B cell (primary cell): ENCODE measurements at regions not wholly inside any gene's neighbourhood (a gene's known extent, or its start where the extent isn't known, plus 50 kb on each side); places are given as distances from the start of the nearest gene placed in this dataset.

Source experiments
- ATAC-seq: fragments of 200-7000 bp; cut with Tn5 transposase; one replicate; pipeline ENCODE4 v1.10.0; 2021; ENCODE audit warnings: low read depth, mild to moderate bottlenecking, moderate number of reproducible peaks, moderate library complexity
- CTCF ChIA-PET: fragments of 350-600 bp; sonication (Branson Sonifier 250); formaldehyde crosslinking; loops from one replicate; lab custom pipeline; 2021; ENCODE audit warnings: antibody characterized with exemption, inconsistent platforms; lab: Charles Lee
- POLR2A ChIA-PET: fragments of 350-600 bp; sonication (Branson Sonifier 250); formaldehyde crosslinking; loops from one replicate; lab custom pipeline; 2021; ENCODE audit warnings: antibody characterized with exemption; lab: Charles Lee
- DNase-seq: peaks from one replicate; pipeline ENCODE4 v3.0.0; 2013
- H2AFZ ChIP-seq: 2 replicates; pipeline ENCODE4 v1.6.1; 2012; ENCODE audit warnings: mild to moderate bottlenecking, low read depth, low read length; ENCODE audit not compliant: insufficient read depth, poor library complexity, severe bottlenecking
- H3K27ac ChIP-seq, 2 donors: 1 replicate in 1 of 2; 2 replicates in 1 of 2; pipeline ENCODE4 v1.5.1; 2012 to 2013; ENCODE audit warnings: low read length in 2 of 2, mild to moderate bottlenecking in 2 of 2, moderate library complexity in 1 of 2
- H3K27me3 ChIP-seq, 4 experiments: fragments of 200-600 bp in 1 of 4; sonication (generic) in 1 of 4; replicated peaks in 1 of 4; 1 replicate in 2 of 4; 2 replicates in 2 of 4; pipeline versions ENCODE4 v1.6.1 to v1.7.0; 2013 to 2016; ENCODE audit warnings: low read length in 3 of 4, mild to moderate bottlenecking in 2 of 4, mixed read lengths in 1 of 4, moderate library complexity in 1 of 4; ENCODE audit not compliant: insufficient read depth in 4 of 4, control insufficient read depth in 3 of 4; ENCODE audit errors: control extremely low read depth in 1 of 4
- H3K36me3 ChIP-seq, 2 experiments: replicated peaks in 1 of 2; 1 replicate in 1 of 2; 2 replicates in 1 of 2; pipeline versions ENCODE4 v1.6.1 to v1.7.1; 2013; ENCODE audit warnings: low read length in 1 of 2; ENCODE audit not compliant: insufficient read depth in 2 of 2, control insufficient read depth in 1 of 2; ENCODE audit errors: control extremely low read depth in 1 of 2, extremely low read depth in 1 of 2
- H3K4me1 ChIP-seq, 2 donors: fragments of 200-600 bp in 1 of 2; sonication (generic) in 1 of 2; 1 replicate in 1 of 2; 2 replicates in 1 of 2; pipeline versions ENCODE4 v1.5.1 to v1.6.1; 2013 to 2017; ENCODE audit warnings: low read length in 2 of 2; ENCODE audit not compliant: control insufficient read depth in 2 of 2, insufficient read depth in 2 of 2
- H3K4me2 ChIP-seq: replicated peaks from 2 replicates; pipeline ENCODE3; 2012; ENCODE audit warnings: mild to moderate bottlenecking, low read depth, low read length; ENCODE audit not compliant: poor library complexity, severe bottlenecking
- H3K4me3 ChIP-seq, 5 experiments: fragments of 200-600 bp in 1 of 5; sonication (generic) in 1 of 5; 1 replicate in 3 of 5; 2 replicates in 2 of 5; pipeline versions ENCODE4 v1.5.1 to v1.7.0; 2011 to 2016; ENCODE audit warnings: low read length in 4 of 5, mild to moderate bottlenecking in 4 of 5, low read depth in 2 of 5, control low read depth in 1 of 5, moderate library complexity in 1 of 5; ENCODE audit not compliant: insufficient read depth in 1 of 5; ENCODE audit errors: control extremely low read depth in 1 of 5, extremely low read depth in 1 of 5
- H3K79me2 ChIP-seq: fragments of 200-600 bp; sonication (generic); one replicate; pipeline ENCODE4 v1.6.0; 2016; ENCODE audit warnings: low read length; ENCODE audit not compliant: control insufficient read depth, insufficient read depth
- H3K9ac ChIP-seq: fragments of 200-600 bp; sonication (generic); 2 replicates; pipeline ENCODE4 v1.6.1; 2017; ENCODE audit warnings: mild to moderate bottlenecking, low read length, moderate library complexity
- H3K9me3 ChIP-seq, 3 donors: one replicate each; pipeline versions ENCODE4 v1.6.1 to v1.7.1; 2013; ENCODE audit warnings: low read length in 2 of 3; ENCODE audit not compliant: control insufficient read depth in 2 of 3, insufficient read depth in 1 of 3; ENCODE audit errors: control extremely low read depth in 1 of 3
- H4K20me1 ChIP-seq: 2 replicates; pipeline ENCODE4 v1.6.0; 2012; ENCODE audit warnings: mild to moderate bottlenecking, low read length; ENCODE audit not compliant: insufficient read depth, control insufficient read depth, poor library complexity, severe bottlenecking
- H3K27ac Mint-ChIP-seq: one replicate; pipeline ENCODE4 v1.8.0; 2021; ENCODE audit warnings: mixed read lengths
- H3K27me3 Mint-ChIP-seq: one replicate; pipeline ENCODE4 v1.8.0; 2021; ENCODE audit warnings: mixed read lengths
- H3K4me1 Mint-ChIP-seq: one replicate; pipeline ENCODE4 v1.8.0; 2021; ENCODE audit warnings: mixed read lengths
- H3K4me3 Mint-ChIP-seq: one replicate; pipeline ENCODE4 v1.8.0; 2021; ENCODE audit warnings: mixed read lengths
- H3K9me3 Mint-ChIP-seq: one replicate; pipeline ENCODE4 v1.8.0; 2022; ENCODE audit warnings: mixed read lengths; ENCODE audit not compliant: insufficient read depth
- EZH2 ChIP-seq: IDR thresholded peaks from 2 replicates; pipeline ENCODE4 v1.6.1; 2012; ENCODE audit warnings: borderline replicate concordance, low read depth, mild to moderate bottlenecking, moderate library complexity, low read length; ENCODE audit not compliant: insufficient read depth, poor library complexity, severe bottlenecking
- WGBS: methylation state at CpG from one replicate; pipeline ENCODE4 v1.1.5; 2013; ENCODE audit warnings: missing lambda C conversion rate; ENCODE audit not compliant: insufficient coverage; 5-methylcytosine and 5-hydroxymethylcytosine counted together
- intact Hi-C: fragments of 100-400 bp; cut with micrococcal nuclease; formaldehyde crosslinking; loops from one replicate; pipeline ENCODE4 v1.10.0; 2022
- TF ChIP-seq, protein P1 (sequence below): fragments of 200-600 bp; IDR thresholded peaks from one replicate; pipeline ENCODE4 v1.8.0; 2022; ENCODE audit warnings: antibody characterized with exemption, mild to moderate bottlenecking

DNA sequence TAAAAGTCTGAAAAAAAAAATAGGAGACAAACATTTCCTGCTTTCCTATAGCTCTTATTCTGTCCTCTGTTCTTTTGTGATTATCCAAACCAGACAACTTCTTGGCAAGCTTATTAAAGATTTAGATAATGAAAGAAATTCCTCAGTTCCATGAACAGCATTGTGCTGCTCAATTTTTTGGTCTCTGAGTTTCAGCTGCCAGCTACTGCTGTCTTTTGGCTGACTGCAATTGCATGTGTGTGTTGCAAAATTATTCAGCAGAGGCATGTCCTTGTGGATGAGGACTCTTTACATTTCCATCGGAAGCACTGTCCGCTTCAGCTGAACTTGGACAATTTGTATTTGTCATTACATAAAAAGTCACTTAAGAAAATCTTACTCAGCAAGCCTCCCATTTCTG is 397.3 kb upstream of the RASGRP1 start:
- Histone ChIP-seq H2AFZ (no peak overlapping the region), H4K20me1 (no peaks in the 10 kb centered on the region), H3K27me3 (no peaks in the 10 kb centered on the region), H3K27ac (no peak overlapping the region), H3K9ac (no peak overlapping the region), H3K9me3 (no peaks in the 10 kb centered on the region), H3K4me2 (no peak overlapping the region), H3K36me3 (no peaks in the 10 kb centered on the region), H3K4me3 (no peak overlapping the region), H3K79me2 (no peaks in the 10 kb centered on the region), H3K4me1 (no peaks in the 10 kb centered on the region)
- no peak for DNase-seq
- H3K4me1 Mint-ChIP-seq, result no peaks in the 10 kb centered on the region
- CTCF ChIA-PET, result no interaction called here
- intact Hi-C loops, result no loop called here
- WGBS, result 100% methylated on average over 2 of the region's 2 CpGs
- H3K27me3 Mint-ChIP-seq, result no peaks in the 10 kb centered on the region
- TF ChIP-seq EZH2, result no peak
- TF ChIP-seq, protein P1, sequence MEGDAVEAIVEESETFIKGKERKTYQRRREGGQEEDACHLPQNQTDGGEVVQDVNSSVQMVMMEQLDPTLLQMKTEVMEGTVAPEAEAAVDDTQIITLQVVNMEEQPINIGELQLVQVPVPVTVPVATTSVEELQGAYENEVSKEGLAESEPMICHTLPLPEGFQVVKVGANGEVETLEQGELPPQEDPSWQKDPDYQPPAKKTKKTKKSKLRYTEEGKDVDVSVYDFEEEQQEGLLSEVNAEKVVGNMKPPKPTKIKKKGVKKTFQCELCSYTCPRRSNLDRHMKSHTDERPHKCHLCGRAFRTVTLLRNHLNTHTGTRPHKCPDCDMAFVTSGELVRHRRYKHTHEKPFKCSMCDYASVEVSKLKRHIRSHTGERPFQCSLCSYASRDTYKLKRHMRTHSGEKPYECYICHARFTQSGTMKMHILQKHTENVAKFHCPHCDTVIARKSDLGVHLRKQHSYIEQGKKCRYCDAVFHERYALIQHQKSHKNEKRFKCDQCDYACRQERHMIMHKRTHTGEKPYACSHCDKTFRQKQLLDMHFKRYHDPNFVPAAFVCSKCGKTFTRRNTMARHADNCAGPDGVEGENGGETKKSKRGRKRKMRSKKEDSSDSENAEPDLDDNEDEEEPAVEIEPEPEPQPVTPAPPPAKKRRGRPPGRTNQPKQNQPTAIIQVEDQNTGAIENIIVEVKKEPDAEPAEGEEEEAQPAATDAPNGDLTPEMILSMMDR, result no peak
- no peaks in the 10 kb centered on the region for H3K9me3 Mint-ChIP-seq
- H3K4me3 Mint-ChIP-seq, result no peak overlapping the region
- H3K27ac Mint-ChIP-seq, result no peak overlapping the region
- POLR2A ChIA-PET, result no interaction called here
- no peak for ATAC-seq

DNA sequence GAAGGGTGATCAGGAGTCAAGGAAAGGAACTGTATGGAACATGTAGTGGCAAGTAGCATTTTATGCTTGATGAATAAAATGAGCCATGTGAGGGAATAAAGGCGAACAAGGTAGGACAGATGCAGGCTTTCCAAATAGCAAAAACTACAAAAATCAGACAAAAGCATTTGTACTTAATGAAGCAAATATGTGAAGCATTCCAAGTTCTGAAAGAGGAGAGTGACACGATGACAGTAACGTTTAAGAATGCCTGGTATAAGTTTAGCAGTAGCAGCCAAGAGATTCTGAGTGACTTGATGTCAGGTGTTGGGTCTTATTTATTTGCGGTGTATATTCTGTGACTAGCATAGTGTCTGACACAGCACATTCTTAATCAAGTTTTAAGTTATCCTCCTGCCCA is 408.2 kb upstream of the RASGRP1 start:
- Histone ChIP-seq H3K36me3 (no peaks in the 10 kb centered on the region), H3K9ac (no peak overlapping the region), H3K27me3 (no peaks in the 10 kb centered on the region), H3K79me2 (no peaks in the 10 kb centered on the region), H3K27ac (no peak overlapping the region), H3K4me1 (no peaks in the 10 kb centered on the region), H3K4me3 (no peak overlapping the region), H3K4me2 (no peak overlapping the region), H2AFZ (no peak overlapping the region), H3K9me3 (no peaks in the 10 kb centered on the region), H4K20me1 (no peaks in the 10 kb centered on the region)
- CTCF ChIA-PET, result no interaction called here
- TF ChIP-seq EZH2, result no peak
- TF ChIP-seq, protein P1, result no peak
- DNase-seq, result no peak
- intact Hi-C loops, result no loop called here
- no peak overlapping the region for H3K4me3 Mint-ChIP-seq
- no peaks in the 10 kb centered on the region for H3K9me3 Mint-ChIP-seq
- no peak overlapping the region for H3K27ac Mint-ChIP-seq
- POLR2A ChIA-PET, result no interaction called here
- no peaks in the 10 kb centered on the region for H3K27me3 Mint-ChIP-seq
- WGBS, result 80% methylated on average over 1 of the region's 4 CpGs
- H3K4me1 Mint-ChIP-seq, result no peaks in the 10 kb centered on the region
- no peak for ATAC-seq
